ENCODE measurements at regions not wholly inside any gene's neighbourhood (a gene's known extent, or its start where the extent isn't known, plus 50 kb on each side); places are given as distances from the start of the nearest gene placed in this dataset.

- Mint-ChIP-seq H3K27me3 (no peaks in the 10 kb centered on the region), H3K4me3 (no peak overlapping the region), H3K4me1 (peaks cover 0 to 2% (median 0%) of the 10 kb centered on the region in 4 donors), H3K36me3 (no peaks in the 10 kb centered on the region), H3K27ac (no peak overlapping the region), H3K9me3 (peaks cover 0 to 1% (median 0%) of the 10 kb centered on the region in 7 donors)
- ATAC-seq (ENCODE audit: low read depth in 2 of 2) (no peak), DNase-seq (no peak)
- Histone ChIP-seq H3K4me1 (ENCODE audit: control insufficient read depth, insufficient read depth, low read length, poor library complexity, severe bottlenecking) (no peaks in the 10 kb centered on the region), H3K9me3 (ENCODE audit: control insufficient read depth in 2 of 2, low read length in 2 of 2) (no peaks in the 10 kb centered on the region), H3K36me3 (ENCODE audit: control insufficient read depth, insufficient read depth, low read length) (no peaks in the 10 kb centered on the region), H3K27ac (ENCODE audit: insufficient read depth, low read length, poor library complexity, severe bottlenecking) (no peak overlapping the region), H3K4me3 (ENCODE audit: low read depth, low read length) (no peak overlapping the region), H3K27me3 (ENCODE audit: control insufficient read depth, insufficient read depth, low read length) (no peaks in the 10 kb centered on the region)
Measured at GRCh38 chr13:76414320-76414719, 471.9 kb downstream of the KCTD12 start.

- no peak overlapping the region for H3K4me3 Mint-ChIP-seq
- no peak overlapping the region for H3K4me3 ChIP-seq (ENCODE audit: low read depth, low read length)
- no peaks in the 10 kb centered on the region for H3K9me3 ChIP-seq (ENCODE audit: control insufficient read depth in 2 of 2, low read length in 2 of 2)
- H3K27me3 Mint-ChIP-seq = no peaks in the 10 kb centered on the region
- H3K4me1 ChIP-seq (ENCODE audit: control insufficient read depth, insufficient read depth, low read length, poor library complexity, severe bottlenecking) = no peaks in the 10 kb centered on the region
- no peaks in the 10 kb centered on the region for H3K27me3 ChIP-seq (ENCODE audit: control insufficient read depth, insufficient read depth, low read length)
- H3K36me3 ChIP-seq (ENCODE audit: control insufficient read depth, insufficient read depth, low read length) = no peaks in the 10 kb centered on the region
- DNase-seq = no peak
- H3K36me3 Mint-ChIP-seq = no peaks in the 10 kb centered on the region
- H3K9me3 Mint-ChIP-seq = no peaks in the 10 kb centered on the region
- peaks cover 0 to 2% (median 0%) of the 10 kb centered on the region in 4 donors for H3K4me1 Mint-ChIP-seq
- ATAC-seq (ENCODE audit: low read depth in 2 of 2) = no peak
- H3K27ac Mint-ChIP-seq = no peak overlapping the region
- no peak overlapping the region for H3K27ac ChIP-seq (ENCODE audit: insufficient read depth, low read length, poor library complexity, severe bottlenecking)
Measured at GRCh38 chr13:76406243-76406642, 480.0 kb downstream of the KCTD12 start.

- Histone ChIP-seq H3K4me3 (ENCODE audit: low read depth, low read length) (no peak overlapping the region), H3K36me3 (ENCODE audit: control insufficient read depth, insufficient read depth, low read length) (no peaks in the 10 kb centered on the region), H3K9me3 (ENCODE audit: control insufficient read depth in 2 of 2, low read length in 2 of 2) (no peaks in the 10 kb centered on the region), H3K27me3 (ENCODE audit: control insufficient read depth, insufficient read depth, low read length) (no peaks in the 10 kb centered on the region), H3K27ac (ENCODE audit: insufficient read depth, low read length, poor library complexity, severe bottlenecking) (no peak overlapping the region), H3K4me1 (ENCODE audit: control insufficient read depth, insufficient read depth, low read length, poor library complexity, severe bottlenecking) (no peaks in the 10 kb centered on the region)
- Mint-ChIP-seq H3K27ac (no peak overlapping the region), H3K27me3 (peaks cover 4% of the 10 kb centered on the region), H3K9me3 (peaks cover 0 to 4% (median 0%) of the 10 kb centered on the region in 7 donors), H3K4me3 (no peak overlapping the region), H3K4me1 (no peaks in the 10 kb centered on the region), H3K36me3 (no peaks in the 10 kb centered on the region)
- ATAC-seq (ENCODE audit: low read depth in 2 of 2) (no peak), DNase-seq (no peak)
Measured at GRCh38 chr13:76398425-76398824, 487.8 kb downstream of the KCTD12 start.

- no peak overlapping the region for H3K27ac ChIP-seq (ENCODE audit: insufficient read depth, low read length, poor library complexity, severe bottlenecking)
Measured at GRCh38 chr13:76397413-76397812, 488.8 kb downstream of the KCTD12 start.

GRCh38 chr13:76389321-76389720, 496.9 kb downstream of the KCTD12 start:
- no peaks in the 10 kb centered on the region for H3K27me3 ChIP-seq (ENCODE audit: control insufficient read depth, insufficient read depth, low read length)
- peaks cover 0 to 3% (median 0%) of the 10 kb centered on the region in 7 donors for H3K9me3 Mint-ChIP-seq
- no peak overlapping the region for H3K4me3 Mint-ChIP-seq
- H3K36me3 Mint-ChIP-seq = no peaks in the 10 kb centered on the region
- no peak overlapping the region for H3K4me3 ChIP-seq (ENCODE audit: low read depth, low read length)
- H3K27me3 Mint-ChIP-seq = peaks cover 4% of the 10 kb centered on the region
- H3K9me3 ChIP-seq (ENCODE audit: control insufficient read depth in 2 of 2, low read length in 2 of 2) = no peaks in the 10 kb centered on the region
- no peaks in the 10 kb centered on the region for H3K4me1 ChIP-seq (ENCODE audit: control insufficient read depth, insufficient read depth, low read length, poor library complexity, severe bottlenecking)
- DNase-seq = no peak
- H3K27ac Mint-ChIP-seq = no peak overlapping the region
- no peaks in the 10 kb centered on the region for H3K4me1 Mint-ChIP-seq
- H3K27ac ChIP-seq (ENCODE audit: insufficient read depth, low read length, poor library complexity, severe bottlenecking) = no peak overlapping the region
- no peaks in the 10 kb centered on the region for H3K36me3 ChIP-seq (ENCODE audit: control insufficient read depth, insufficient read depth, low read length)
- no peak for ATAC-seq (ENCODE audit: low read depth in 2 of 2)

More at GRCh38 chr13:76397413-76397812, 488.8 kb downstream of the KCTD12 start:
- H3K27me3 ChIP-seq (ENCODE audit: control insufficient read depth, insufficient read depth, low read length) = no peaks in the 10 kb centered on the region
- H3K36me3 Mint-ChIP-seq = no peaks in the 10 kb centered on the region
- H3K27ac Mint-ChIP-seq = no peak overlapping the region
- no peaks in the 10 kb centered on the region for H3K9me3 ChIP-seq (ENCODE audit: control insufficient read depth in 2 of 2, low read length in 2 of 2)
- peaks cover 4% of the 10 kb centered on the region for H3K27me3 Mint-ChIP-seq
- peaks cover 0 to 4% (median 1%) of the 10 kb centered on the region in 7 donors for H3K9me3 Mint-ChIP-seq
- ATAC-seq (ENCODE audit: low read depth in 2 of 2) = peak in 1 of 2 donors; percentile 22
- no peak overlapping the region for H3K4me3 ChIP-seq (ENCODE audit: low read depth, low read length)
- no peaks in the 10 kb centered on the region for H3K4me1 Mint-ChIP-seq
- peak in 2 of 3 donors; percentile 2 to 15 for DNase-seq
- peak overlapping the region in 2 of 4 donors; percentile 8 to 17 for H3K4me3 Mint-ChIP-seq
- H3K4me1 ChIP-seq (ENCODE audit: control insufficient read depth, insufficient read depth, low read length, poor library complexity, severe bottlenecking) = no peaks in the 10 kb centered on the region
- H3K36me3 ChIP-seq (ENCODE audit: control insufficient read depth, insufficient read depth, low read length) = no peaks in the 10 kb centered on the region

- H3K9me3 ChIP-seq (ENCODE audit: control insufficient read depth in 2 of 2, low read length in 2 of 2) = no peaks in the 10 kb centered on the region
- Mint-ChIP-seq H3K27me3 (no peaks in the 10 kb centered on the region), H3K4me3 (no peak overlapping the region), H3K27ac (no peak overlapping the region), H3K36me3 (no peaks in the 10 kb centered on the region), H3K4me1 (no peaks in the 10 kb centered on the region), H3K9me3 (peaks cover 0 to 3% (median 0%) of the 10 kb centered on the region in 7 donors)
- no peak overlapping the region for H3K4me3 ChIP-seq (ENCODE audit: low read depth, low read length)
- no peaks in the 10 kb centered on the region for H3K36me3 ChIP-seq (ENCODE audit: control insufficient read depth, insufficient read depth, low read length)
- no peaks in the 10 kb centered on the region for H3K4me1 ChIP-seq (ENCODE audit: control insufficient read depth, insufficient read depth, low read length, poor library complexity, severe bottlenecking)
- no peak for ATAC-seq (ENCODE audit: low read depth in 2 of 2)
- H3K27ac ChIP-seq (ENCODE audit: insufficient read depth, low read length, poor library complexity, severe bottlenecking) = no peak overlapping the region
- DNase-seq = no peak
- H3K27me3 ChIP-seq (ENCODE audit: control insufficient read depth, insufficient read depth, low read length) = no peaks in the 10 kb centered on the region
Measured at GRCh38 chr13:76387566-76387965, 498.6 kb downstream of the KCTD12 start.

- Histone ChIP-seq H3K4me1 (ENCODE audit: control insufficient read depth, insufficient read depth, low read length, poor library complexity, severe bottlenecking) (no peaks in the 10 kb centered on the region), H3K9me3 (ENCODE audit: control insufficient read depth in 2 of 2, low read length in 2 of 2) (no peaks in the 10 kb centered on the region), H3K4me3 (ENCODE audit: low read depth, low read length) (no peak overlapping the region), H3K36me3 (ENCODE audit: control insufficient read depth, insufficient read depth, low read length) (no peaks in the 10 kb centered on the region), H3K27ac (ENCODE audit: insufficient read depth, low read length, poor library complexity, severe bottlenecking) (no peak overlapping the region), H3K27me3 (ENCODE audit: control insufficient read depth, insufficient read depth, low read length) (no peaks in the 10 kb centered on the region)
- ATAC-seq (ENCODE audit: low read depth in 2 of 2) = no peak
- H3K4me1 Mint-ChIP-seq = no peaks in the 10 kb centered on the region
- no peaks in the 10 kb centered on the region for H3K27me3 Mint-ChIP-seq
- no peak overlapping the region for H3K27ac Mint-ChIP-seq
- no peaks in the 10 kb centered on the region for H3K36me3 Mint-ChIP-seq
- peaks cover 0 to 4% (median 0%) of the 10 kb centered on the region in 7 donors for H3K9me3 Mint-ChIP-seq
- DNase-seq = no peak
- no peak overlapping the region for H3K4me3 Mint-ChIP-seq
Measured at GRCh38 chr13:76386321-76386720, 499.9 kb downstream of the KCTD12 start.

GRCh38 chr13:76385586-76385985, 500.6 kb downstream of the KCTD12 start:
- Mint-ChIP-seq H3K4me3 (no peak overlapping the region), H3K4me1 (no peaks in the 10 kb centered on the region)
- ATAC-seq (ENCODE audit: low read depth in 2 of 2) = no peak

More at GRCh38 chr13:76385586-76385985, 500.6 kb downstream of the KCTD12 start:
- no peaks in the 10 kb centered on the region for H3K36me3 Mint-ChIP-seq
- no peak for DNase-seq
- H3K9me3 ChIP-seq (ENCODE audit: control insufficient read depth in 2 of 2, low read length in 2 of 2) = no peaks in the 10 kb centered on the region
- peaks cover 0 to 4% (median 0%) of the 10 kb centered on the region in 7 donors for H3K9me3 Mint-ChIP-seq
- no peak overlapping the region for H3K4me3 ChIP-seq (ENCODE audit: low read depth, low read length)
- H3K27me3 ChIP-seq (ENCODE audit: control insufficient read depth, insufficient read depth, low read length) = no peaks in the 10 kb centered on the region
- no peak overlapping the region for H3K27ac Mint-ChIP-seq
- H3K4me1 ChIP-seq (ENCODE audit: control insufficient read depth, insufficient read depth, low read length, poor library complexity, severe bottlenecking) = no peaks in the 10 kb centered on the region
- H3K36me3 ChIP-seq (ENCODE audit: control insufficient read depth, insufficient read depth, low read length) = no peaks in the 10 kb centered on the region
- no peaks in the 10 kb centered on the region for H3K27me3 Mint-ChIP-seq
- no peak overlapping the region for H3K27ac ChIP-seq (ENCODE audit: insufficient read depth, low read length, poor library complexity, severe bottlenecking)
